T follicular helper cell (primary cell): ENCODE measurements at regions not wholly inside any gene's neighbourhood (a gene's known extent, or its start where the extent isn't known, plus 50 kb on each side); places are given as distances from the start of the nearest gene placed in this dataset.
"Not testable (repeated sequence)": the region's sequence is repeated elsewhere in the genome, so short reads cannot be mapped to it uniquely, and the experiment has no call there.

ENCODE experiments used
- DNase-seq: peaks from one replicate; pipeline ENCODE4 v3.0.0-alpha.2; 2020; ENCODE audit warnings: low read depth

DNA sequence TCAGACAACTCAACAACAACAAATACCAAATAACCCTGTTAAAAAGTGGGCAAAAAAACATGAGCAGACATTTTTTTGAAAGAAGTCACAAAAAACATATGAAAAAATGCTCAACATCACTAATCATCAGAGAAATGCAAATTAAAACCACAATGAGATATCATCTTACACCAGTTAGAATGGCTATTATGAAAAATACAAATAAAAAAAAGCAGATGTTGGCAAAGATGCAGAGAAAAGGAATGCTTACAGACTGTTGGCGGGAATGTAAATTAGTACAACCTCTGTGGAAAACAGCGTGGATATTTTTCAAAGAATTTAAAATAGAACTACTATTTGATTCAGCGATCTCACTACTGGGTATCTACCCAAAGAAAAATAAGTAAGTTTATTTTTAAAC is 114.0 kb downstream of the SLC38A4 start:
- DNase-seq, result no peak

DNA sequence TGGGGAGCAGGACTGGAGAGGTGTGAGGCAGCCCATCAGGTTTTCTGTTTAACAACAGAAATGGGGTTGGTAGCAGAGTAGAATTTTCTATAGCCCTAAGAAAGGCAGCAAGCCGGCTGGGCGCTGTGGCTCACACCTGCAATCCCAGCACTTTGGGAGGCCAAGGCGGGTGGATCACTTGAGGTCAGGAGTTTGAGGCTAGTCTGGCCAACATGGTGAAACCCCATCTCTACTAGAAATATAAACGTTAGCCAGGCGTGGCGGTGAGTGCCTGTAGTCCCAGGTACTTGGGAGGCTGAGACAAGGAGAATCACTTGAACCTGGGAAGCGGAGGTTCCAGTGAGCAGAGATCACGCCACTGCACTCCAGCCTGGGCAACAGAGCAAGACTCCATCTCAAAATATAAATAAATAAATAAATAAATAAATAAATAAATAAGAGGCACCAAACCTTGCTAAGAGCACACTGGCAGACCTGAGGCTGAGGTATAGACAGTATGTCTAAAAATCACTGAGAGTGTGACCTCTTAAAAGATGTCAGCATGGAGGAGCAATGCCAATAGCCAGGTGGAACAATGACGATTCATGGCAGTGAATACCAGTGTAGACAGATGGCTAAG is 115.6 kb downstream of the SLC38A4 start:
- DNase-seq, result no peak

DNA sequence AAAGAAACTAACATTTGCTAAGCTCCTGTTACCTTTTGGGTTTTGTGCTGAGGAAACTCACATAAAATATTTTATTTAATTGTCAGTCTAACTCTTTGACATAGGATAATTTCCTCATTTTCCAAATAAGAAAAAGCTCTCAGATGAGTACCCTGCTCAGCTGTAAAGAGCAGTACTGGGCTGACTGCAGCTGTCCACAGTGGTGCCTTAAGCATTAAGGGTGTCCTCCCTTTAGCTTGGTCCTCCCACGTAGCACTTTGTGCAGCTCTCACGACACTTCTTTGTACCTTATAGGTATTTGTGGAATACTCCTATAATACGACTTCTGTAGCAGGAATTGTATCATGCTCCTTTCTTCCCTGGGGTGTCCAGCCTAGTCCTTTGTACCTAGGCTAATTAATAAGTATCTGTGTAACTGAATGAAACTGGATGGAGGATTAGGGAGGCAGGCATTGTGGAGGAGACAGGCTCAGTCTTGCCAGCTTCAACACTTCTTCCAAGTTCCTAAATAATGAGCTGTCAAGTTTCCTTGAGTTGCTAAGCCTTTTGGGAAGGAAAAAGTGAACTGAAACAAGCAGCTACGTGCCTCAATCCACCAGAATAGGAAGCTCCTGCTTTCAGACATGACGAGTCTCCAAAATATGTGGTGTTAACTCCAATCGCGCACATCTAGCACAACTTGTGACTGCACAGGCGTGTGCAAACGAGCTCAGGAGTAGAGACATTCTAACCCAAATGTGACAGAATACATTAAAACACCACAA is 123.0 kb downstream of the SLC38A4 start:
- DNase-seq, result no peak

DNA sequence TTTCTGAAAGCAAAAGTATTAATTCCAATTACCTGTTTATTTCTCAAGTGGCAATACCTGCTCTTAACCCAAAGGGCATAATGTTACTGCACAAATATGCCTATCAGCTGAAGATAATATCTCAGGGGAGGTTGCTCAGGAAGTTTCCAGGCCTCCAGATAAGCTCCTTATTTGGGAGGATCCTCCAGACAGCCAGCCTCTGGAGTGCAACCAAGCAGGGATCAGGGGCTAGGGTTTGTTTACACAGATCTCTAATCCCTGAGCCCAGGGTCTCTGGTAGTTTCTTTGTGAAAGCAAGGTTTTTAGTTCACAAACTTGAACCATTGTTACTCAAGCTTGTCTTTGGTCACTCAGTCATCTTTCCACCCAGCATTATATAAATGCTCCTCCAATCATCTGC is 124.4 kb downstream of the SLC38A4 start:
- DNase-seq, result no peak

DNA sequence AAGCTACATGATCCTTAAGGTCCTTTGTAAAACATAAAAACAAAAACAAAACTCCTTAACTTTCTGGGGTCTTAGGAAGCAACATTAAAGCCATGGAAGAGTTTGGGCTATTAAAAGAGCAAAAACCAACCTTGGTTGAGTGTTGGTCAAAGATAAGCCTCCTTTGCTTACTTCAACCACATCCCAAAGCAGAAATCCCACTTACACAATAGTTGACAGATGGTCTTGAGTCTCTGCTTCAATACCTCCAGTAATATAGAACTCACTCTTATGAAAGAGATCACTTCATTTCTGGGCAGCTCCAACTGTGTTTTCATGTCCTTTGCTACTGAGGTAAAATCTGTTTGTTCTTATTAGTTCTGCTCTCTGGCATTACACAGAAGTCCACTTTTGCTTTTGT is 125.8 kb downstream of the SLC38A4 start:
- no peak for DNase-seq

DNA sequence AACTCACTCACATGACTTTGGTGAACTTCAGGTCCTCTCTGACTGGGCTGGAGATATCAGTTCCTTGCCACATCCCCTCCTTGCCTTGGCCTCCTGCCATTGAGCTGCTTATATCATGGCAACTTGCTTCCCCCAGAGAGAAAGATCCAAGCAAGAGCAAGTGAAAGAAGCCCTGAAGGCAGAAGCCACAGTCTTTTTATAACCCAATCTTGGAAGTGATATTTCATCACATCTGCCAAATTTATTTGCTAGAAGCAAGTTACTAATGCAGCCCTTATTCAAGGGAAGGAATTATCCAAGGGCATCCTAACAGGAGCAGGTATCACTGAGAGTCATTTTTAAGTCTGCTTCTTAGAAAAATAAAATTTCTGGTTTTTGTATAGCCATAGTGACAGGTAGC is 127.8 kb downstream of the SLC38A4 start:
- DNase-seq, result no peak

DNA sequence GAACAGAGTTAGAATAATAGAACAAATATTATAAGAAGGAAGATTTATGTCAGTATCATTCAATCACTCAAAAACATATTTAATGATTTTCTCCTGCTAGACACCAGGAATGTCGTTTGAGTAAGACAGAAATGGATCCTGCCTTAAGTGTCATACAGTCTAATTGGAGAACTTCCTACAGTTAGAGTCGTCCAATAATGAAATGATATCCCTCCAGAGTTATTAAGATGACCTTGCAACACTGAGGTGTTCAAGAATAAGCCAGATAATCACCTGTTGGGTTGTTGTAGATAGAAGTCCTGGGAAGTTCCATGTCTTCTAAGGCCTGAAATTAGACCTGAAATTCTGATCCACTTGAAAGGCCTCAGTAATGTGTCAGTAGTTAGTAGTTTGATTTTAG is 132.3 kb downstream of the SLC38A4 start:
- no peak for DNase-seq

DNA sequence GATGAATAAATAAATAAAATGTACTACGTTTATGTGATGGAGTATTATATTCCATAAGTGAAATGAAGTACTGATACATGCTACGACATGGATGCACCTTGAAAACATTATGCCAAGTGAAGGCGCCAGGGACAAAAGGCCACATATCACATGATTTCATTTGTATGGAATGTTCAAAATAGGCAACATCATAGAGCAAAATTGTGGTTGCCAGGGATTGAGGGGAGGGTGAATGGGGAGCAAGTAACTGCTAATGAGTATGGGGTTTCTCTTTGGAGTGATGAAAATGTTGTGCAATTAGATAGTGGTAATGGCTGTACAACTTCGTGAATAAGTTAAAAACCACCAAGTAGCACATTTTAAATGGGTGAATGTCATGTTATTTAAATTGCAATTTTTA is 132.8 kb downstream of the SLC38A4 start:
- DNase-seq, result no peak

DNA sequence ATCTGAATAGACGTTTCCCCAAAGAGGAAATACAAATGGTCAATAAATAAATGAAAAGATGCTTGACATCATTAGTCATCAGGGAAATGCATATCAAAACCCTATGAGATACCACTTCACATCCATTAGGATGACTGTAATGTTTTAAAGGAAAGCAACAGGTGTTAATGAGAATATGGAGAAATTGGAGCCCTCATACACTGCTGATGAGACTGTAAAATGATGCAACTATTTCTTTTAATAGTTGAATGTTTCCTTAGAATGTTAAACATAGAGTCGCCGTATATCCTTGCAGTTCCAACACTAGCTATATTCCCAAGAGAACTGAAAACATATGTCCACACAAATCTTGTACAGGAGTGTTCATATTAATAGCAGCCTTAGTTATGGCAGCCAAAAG is 133.2 kb downstream of the SLC38A4 start:
- DNase-seq, result no peak

DNA sequence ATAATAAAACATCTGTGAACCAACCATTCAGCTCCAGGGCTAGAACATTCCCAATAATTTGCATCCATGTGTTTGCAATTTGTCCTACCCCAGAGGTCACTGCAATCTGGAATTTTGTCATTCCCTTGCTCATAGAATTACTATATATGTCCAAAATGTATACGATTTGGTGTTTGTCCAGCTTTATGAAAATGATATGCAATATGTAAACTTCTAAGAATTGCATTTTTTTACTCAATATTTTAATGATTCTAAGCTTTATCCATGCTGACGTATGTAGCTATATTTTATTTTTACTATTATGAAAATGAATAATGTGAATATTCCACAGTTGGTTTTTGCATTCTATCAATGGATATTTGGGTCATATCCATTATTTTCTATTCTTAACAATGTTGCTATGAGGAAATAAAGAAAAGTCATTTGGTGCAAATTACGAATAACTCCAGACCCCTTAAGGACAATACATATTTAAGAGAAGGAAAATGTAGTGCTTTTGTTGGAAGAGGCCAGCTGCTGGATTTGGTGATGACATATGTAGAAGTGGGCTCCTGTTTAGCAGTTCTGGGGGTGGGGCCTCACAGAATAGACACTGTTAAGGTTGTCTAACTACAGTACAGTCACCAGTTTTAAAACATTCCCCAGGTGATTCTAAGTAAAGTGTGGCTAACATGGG is 139.4 kb downstream of the SLC38A4 start:
- DNase-seq, result no peak

DNA sequence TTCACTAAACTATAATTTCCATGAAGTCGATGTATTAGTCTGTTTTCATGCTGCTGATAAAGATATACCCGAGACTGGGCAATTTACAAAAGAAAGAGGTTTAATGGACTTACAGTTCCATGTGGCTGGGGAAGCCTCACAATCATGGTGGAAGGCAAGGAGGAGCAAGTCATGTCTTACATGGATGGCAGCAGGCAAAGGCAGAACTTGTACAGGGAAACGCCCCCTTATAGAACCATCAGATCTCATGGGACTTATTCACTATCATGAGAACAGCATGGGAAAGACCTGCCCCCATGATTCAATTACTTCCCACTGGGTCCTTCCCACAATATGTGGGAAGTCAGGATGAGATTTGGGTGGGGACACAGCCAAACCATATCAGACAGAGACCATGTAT is 141.6 kb downstream of the SLC38A4 start:
- not testable (repeated sequence) for DNase-seq

DNA sequence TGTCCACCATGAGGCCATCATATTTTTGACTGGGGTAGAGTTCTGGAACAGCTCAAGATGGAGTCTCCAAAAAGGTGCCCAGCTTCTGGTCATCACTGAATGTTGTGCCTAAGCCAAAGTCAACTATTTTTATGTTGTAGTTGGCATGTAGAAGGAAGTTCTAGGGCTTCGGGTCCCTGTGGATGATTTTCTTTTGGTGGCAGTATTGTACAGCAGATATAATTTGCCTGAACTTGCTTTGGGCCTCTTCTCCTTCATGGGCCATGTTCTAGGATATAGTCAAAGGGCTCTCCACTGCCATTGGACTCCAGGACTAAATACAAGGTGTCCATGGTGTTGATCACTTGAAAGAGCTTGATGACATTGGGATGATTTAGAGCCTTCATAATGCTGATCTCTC is 143.6 kb downstream of the SLC38A4 start:
- DNase-seq, result no peak

DNA sequence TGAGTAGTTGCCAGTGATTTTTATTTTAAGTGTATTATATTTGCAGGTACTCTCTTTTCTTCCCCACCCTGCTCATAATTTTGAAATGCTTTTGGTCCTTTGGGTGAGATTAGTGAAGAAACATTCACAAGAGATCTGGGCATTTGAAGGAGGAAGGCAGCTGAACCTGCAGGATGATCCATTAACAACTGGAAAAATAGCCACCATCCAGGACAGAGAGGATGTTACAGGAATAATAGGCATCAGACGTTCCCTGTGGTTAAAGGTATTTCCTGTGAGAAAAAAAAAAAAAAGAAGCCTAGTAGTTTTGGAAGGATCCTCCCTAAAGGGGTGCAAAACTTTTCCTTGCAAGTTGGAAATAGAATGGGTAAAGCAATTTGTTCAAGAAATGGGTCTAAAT is 145.3 kb downstream of the SLC38A4 start:
- no peak for DNase-seq

DNA sequence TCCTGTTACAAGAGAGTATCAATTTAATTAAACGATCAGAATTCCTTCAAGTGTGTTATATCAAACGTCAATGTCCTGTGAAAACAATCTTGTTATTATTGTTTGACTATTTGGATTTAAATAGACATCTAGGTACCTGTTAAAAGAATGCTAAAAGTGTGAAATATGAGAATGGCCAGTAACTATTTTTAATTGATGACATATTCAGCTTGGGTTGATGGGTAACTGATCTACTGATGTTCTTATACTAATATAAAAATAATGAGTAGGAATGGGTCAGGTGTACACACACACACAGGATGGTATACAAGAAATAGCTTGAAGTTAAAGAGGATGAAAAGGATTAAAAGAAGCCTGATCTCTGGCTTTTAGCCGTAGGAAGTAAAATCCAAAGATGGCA is 146.0 kb downstream of the SLC38A4 start:
- DNase-seq, result no peak

DNA sequence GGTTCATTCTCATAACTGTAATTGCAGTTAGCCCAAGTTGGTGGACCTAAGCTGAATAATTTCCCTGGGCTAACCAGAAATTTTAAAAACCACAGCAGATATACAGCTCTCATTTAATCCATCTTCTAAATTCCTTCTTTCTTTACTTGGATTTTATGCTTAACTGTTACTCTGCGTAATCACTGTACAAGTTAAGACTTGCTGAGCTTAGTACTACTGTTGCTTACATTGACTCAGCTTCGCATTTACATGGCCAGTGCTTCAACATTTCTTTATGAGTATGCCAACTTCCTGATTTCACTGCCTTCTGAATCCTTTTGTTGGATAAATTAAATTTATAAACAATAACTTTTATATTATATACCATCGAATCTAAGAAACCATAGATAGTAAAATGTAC is 147.4 kb downstream of the SLC38A4 start:
- DNase-seq, result no peak

DNA sequence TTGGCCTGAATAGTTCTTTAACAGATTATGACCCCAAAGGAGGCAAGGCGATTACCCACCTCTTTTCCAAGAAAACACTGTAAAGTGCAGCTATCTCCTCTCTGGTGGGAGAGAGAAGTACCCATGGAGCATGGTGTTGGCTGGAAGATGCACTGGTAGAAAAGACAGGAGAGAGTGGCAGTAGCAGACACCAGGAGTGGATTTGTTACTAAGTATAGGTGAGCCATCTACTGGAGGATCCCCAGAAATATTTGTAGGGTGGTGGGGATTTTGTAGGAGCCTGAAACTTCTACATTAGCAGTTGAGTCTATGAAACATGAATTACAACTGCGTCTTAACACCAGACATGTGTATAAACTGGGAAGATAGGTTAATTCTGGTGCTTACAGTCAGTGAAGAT is 148.0 kb downstream of the SLC38A4 start:
- no peak for DNase-seq

DNA sequence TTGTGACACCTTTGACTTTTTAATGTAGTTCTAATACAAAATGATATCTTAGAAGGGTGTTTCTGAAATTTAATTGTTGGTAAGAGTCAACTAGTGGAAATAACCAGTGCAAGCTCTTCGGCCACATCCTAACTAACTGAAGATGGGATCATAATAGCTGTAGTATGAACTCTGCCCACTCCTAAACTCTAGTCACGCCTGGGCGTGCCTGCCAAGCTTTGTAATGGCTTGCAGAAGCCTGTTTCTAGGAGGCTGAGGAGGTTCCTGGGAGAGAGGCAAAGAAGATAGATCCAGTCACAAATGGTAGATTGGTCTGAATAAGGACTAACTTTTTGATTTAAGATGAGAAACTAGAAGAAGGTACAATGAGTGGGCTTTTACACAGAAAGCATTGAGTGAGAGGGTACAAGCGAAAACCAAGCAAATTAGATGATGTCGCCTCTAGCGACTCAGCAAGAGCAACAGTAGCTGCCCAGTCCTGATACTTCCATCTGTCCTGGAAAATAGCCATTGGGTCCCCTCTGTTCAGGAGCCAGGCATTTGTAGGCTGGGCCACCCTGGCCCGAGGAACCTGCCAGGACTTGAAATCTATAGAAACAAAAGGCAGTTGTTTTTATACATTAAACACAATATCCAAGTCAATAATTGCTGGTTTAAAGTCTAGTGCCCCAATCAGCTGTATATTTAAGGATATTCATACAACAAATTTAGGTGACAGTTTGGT is 148.8 kb downstream of the SLC38A4 start:
- DNase-seq, result no peak

DNA sequence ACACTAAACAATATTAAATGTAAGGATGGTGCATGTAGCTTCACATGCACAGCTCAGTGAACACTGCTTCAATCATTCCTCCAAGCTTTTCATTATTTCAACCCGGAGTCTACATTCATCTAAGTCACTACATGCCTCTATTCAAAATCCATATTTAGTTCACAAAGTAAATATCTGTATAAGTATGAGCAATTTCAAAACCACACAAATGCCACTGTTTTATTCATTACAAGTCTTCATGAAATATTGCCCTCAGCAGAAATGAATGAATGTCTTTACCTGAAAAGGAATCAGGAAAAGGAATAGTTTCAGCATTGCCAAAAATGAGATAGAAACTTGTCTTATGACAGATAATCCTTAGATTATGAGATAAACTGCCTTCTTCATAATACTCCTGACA is 149.4 kb downstream of the SLC38A4 start:
- DNase-seq, result no peak

DNA sequence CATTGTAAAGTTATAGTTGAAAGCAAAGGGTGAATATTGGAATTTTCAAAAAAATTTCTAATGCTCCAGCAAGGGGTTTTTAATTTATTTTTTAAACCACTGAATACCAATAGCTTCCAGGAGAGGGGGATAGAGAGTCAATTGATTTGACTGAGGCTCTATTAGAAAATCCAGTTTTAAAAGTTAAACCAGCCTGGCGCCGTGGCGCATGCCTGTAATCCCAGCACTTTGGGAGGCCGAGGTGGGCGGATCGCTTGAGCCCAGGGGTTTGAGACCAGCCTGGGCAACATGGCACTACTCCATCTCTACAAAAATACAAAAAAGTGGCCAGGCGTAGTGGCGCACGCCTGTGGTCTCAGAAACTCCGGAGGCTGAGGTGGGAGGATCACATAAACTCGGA is 150.1 kb downstream of the SLC38A4 start:
- DNase-seq, result no peak

DNA sequence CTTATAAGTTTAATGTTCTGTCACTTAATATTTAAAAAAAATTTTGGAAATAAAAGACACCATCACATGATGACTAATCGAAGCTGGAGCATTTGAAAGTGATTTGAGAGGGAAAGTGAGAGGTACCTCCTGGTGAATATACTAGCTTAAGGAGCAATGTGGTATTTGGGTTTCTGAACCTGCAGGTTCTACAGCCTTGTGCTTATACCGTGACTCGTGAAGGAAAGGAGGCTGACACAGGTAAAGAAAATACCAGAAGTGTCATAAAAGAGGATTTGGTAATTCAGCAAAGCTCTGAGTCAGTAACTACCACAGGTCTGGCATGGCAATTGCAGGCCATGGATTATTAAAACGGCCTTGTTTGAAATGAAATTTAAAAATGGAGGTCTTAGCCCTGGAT is 151.0 kb downstream of the SLC38A4 start:
- DNase-seq, result no peak

DNA sequence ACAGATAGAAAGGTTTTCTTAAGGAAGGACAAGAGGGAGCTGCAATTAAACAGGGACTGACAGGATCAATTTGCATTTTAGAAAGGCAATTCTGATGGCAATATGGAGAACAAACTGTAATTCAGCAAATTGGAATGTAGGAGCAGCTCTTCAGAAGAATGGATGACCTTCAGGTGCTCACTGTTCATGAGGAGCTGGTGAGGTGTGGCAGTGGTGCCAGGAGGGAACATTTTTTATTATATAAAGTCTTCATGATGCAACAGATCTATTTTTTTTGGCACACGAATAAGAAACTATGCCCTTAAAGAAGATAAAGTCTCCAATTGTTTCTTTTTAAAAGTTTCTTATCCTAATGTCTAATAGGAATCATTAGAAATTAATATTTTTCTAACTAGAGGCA is 151.7 kb downstream of the SLC38A4 start:
- DNase-seq, result no peak

DNA sequence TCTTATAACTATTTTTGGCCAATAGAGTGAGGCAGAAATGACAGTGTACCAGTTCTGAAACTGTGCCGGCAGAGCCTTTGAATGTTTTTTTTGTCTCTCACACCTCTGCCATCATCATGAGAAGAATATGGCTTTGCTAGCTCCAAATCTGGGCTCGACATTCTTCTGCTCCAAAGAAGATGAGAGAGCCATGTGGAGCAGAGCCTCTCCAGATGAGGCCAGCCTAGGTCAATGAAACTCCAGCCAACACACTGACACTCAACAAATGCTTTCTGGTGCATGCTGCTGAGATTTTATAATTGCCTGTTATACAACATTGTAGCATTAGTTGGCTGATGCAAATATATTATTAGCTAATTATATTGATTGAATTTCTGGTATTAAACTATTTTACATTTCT is 154.7 kb downstream of the SLC38A4 start:
- DNase-seq, result no peak

DNA sequence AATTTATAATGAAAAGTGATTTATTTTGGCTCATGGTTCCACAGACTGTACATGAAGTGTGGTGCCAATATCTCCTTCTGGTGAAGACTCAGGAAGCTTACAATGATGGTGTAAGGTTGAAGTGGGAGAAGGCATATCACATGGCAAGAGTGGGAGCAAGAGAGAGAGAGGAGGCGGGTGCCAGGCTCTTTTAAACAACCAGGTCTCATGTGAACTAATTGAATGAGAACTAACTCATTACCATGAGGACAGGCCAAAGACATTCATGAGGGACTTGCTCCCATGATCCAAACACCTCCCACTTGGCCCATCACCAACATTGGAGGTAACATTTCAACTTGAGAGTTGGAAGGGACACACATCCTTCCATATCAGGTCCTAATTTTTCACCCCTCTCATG is 155.2 kb downstream of the SLC38A4 start:
- no peak for DNase-seq
